ENCODE measurements at regions not wholly inside any gene's neighbourhood (a gene's known extent, or its start where the extent isn't known, plus 50 kb on each side); places are given as distances from the start of the nearest gene placed in this dataset.

GRCh38 chr1:214928574-214928973, 154.0 kb upstream of the KCNK2 start:
- no peak for DNase-seq (ENCODE audit: low read depth in 2 of 2)

DNA sequence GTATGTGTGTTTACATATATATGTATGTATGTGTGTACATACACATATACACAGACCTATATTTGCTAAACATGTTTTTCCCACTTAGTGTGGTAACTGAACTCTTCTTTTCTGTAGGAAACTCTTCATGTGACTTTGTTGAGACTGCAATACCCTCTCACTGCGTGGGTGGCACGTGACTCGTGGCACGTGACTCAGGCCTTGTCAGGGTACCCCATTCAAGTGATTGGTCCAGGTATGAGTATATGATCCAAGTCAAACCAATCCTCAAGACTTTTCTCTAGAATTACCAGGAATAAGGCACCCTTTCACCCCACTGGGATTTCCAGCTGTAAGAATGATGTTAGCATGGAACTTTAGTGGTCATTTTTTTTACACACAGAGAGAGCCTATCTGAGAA, 149.2 kb upstream of the KCNK2 start:
- DNase-seq (ENCODE audit: low read depth in 2 of 2), result no peak

GRCh38 chr1:214934045-214934444, 148.5 kb upstream of the KCNK2 start:
- no peak for DNase-seq (ENCODE audit: low read depth in 2 of 2)

DNA sequence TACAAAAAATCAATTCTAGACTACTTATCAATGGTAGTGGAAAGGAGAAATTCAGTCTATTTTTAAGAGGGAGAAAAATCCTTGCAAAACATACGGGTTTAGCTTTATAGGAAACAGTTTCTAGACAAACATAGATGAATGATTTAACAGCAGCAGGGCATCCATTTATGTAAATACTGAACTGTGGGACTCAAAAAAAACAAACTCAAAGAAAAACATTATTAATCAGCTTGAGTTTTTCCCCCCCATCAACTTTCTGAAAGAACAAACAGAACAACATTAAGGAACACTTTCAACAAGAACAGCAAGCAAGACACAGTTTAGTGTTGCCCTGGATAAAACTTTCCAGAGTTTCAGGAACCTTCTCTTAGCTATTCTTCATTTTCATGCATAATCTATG, 147.3 kb upstream of the KCNK2 start:
- DNase-seq (ENCODE audit: low read depth in 2 of 2), result no peak

- no peak for DNase-seq (ENCODE audit: low read depth in 2 of 2)
These were observed 143.4 kb upstream of the KCNK2 start for GRCh38 chr1:214939180-214939579.

DNA sequence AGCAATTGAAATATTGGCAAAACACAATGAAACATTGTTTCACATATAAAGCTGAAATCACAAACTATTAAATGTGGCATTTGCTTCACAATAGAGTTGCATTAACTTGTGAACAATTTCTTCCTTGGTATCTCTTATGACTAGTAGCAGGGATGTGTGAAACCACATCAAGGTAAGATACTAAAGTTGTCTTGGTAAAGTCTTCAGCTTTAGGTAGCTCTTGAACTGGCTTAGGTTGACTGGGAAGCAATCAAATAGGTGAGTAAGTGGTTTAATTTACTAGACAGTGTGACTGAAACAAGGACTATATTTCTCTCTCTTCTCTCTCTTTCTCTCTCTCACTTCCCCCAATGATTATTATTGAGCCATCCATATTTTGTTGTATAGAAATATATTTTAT, 141.5 kb upstream of the KCNK2 start:
- no peak for DNase-seq (ENCODE audit: low read depth in 2 of 2)

- no peak for DNase-seq (ENCODE audit: low read depth in 2 of 2)
These were observed 139.5 kb upstream of the KCNK2 start for GRCh38 chr1:214943054-214943453.

DNA sequence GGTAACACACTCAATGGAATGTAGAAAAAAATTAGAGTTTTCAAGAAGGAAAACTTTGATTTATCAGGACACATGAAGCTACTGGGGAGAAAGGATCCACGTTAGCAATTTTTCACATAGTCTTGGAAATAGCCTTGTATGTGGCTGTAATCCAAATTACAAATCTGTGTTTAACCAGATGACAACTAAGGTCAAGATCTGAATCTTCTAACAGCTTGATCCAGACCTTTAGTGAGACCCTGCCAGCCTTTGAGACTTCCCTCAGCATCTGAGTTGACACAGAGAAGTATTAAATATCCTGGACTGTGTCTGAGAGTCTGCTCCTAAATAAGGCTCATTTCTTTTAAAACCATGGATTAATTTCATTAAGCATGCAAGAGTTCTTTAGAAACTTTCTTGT, 135.9 kb upstream of the KCNK2 start:
- DNase-seq (ENCODE audit: low read depth in 2 of 2), result no peak

DNA sequence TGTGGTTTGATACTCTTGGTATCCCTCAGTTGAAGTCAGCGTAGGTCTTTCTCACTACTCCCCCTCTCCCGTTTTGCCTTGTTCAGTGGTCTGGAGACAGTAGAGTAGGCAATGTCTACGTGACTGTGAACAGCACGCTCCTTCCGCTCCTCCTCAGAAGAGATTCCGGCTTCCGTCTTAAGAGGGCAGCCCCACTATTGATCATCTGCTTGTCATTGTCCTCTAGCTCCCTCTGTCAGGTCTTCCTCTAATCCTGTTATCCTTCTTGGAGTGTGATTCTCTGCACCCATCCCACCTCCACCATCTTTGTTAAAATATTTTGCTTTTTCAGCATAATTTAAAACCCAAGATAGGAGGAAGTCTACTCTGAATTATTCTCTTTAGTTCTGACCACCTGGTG, 129.9 kb upstream of the KCNK2 start:
- DNase-seq (ENCODE audit: low read depth in 2 of 2), result no peak

DNA sequence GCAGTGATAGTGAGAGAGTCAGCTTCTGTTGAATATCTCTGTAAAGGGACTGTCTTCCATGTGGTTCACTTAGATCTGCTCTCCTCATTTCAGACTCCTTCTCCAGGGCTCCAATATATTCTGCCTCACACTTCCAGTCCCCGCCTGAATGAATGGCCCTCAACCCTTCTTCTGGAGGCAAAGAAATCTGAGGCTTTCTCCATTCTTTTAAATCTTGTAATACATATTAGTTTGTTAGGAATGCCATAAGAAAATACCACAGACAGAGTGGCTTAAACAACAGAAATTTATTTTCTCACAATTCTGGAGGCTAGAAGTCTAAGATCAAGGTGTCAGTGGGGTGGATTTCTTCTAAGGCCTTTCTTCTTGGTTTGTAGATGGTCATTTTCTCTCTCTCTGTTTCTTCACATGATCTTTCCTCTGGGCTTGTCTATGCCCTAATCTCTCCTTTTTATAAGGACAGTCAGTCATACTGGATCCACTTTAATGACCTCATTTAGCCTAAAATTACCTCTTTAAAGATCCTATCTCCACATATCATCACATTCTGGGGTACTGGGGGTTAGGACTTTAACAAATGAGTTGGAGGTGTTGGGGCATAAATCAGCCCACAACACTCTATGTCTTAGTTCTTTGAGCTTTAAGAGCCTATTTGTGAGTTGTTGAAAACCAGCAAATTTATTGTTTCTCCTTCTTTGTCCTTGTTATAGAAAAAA, 128.5 kb upstream of the KCNK2 start:
- DNase-seq (ENCODE audit: low read depth in 2 of 2), result no peak

GRCh38 chr1:214954617-214954949, 128.0 kb upstream of the KCNK2 start:
- no peak for DNase-seq (ENCODE audit: low read depth in 2 of 2)

DNA sequence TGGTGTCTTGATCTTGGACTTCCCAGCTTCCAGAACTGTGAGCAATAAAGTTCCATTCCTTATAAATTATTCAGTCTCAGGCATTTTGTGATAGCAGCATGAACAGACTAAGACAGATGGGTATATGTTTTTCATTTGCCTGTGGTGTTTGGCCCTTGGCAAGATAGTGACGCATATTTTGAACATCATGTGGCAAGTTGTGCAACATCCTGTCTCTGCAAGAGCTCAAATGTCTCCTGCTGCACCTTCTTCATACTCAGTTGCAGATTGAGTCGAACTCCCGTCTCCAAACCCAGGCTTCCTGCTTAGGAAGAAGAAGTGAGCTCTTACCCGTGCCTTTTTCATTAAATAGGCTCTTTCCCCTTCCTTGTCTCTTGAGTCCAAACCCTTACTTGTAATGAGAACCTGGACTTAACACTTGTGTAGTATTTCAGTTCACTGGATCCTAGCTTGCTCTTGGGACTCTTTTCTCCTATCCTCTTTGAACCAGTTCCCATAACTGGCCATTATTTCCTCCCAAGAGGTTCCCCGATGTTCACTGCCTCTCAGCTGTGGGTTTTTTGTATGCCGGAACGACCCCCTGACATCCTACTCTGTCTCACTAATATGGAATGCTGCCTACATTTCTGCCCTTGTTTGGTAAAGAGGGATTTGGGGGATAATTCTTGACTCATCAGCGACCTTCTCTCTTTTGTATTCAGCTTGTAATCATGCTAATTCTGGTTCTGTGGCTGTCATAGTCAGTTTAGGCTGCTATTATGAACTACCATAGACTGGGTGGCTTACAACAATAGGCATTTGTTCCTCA, 125.0 kb upstream of the KCNK2 start:
- peak; percentile 100 for DNase-seq (ENCODE audit: low read depth in 2 of 2)

DNA sequence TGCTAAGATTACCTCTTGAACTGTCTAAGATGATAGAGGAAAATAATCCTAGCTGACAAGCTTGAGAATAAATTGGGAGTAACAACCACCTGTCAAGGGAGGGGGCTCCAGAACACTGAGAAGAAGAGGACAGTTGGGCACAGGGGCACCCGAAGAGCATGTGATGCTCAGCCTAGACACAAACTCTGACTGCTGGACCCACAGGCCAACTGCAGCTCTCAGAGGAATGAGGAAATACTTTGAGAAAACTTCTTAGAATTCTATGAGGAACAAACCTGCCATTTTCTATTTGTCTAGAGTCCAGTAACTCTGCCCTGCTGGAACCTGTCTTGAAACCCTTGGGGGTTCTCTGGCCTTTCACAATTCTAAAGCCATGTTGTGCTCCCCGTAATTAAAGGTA, 124.1 kb upstream of the KCNK2 start:
- no peak for DNase-seq (ENCODE audit: low read depth in 2 of 2)

DNA sequence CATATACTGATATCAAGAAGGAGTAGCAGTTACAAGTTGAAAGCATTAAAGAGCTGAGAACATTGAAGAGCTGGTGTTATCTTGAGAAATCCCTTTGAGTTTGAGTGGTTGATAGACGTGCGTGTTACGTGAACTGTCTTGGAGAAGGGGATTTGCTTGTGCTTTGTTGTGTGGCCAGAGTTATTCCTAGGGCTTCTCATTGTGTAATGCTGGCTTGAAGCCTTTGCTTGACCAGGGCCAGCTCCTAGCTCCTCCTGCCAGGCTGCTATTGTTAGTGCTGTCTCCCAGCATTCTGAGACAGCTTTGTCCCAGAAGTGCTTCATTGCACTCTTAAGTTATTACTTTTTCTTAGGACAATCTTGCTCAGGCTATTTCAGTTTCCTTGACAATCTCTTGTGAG, 116.2 kb upstream of the KCNK2 start:
- DNase-seq (ENCODE audit: low read depth in 2 of 2), result no peak

DNA sequence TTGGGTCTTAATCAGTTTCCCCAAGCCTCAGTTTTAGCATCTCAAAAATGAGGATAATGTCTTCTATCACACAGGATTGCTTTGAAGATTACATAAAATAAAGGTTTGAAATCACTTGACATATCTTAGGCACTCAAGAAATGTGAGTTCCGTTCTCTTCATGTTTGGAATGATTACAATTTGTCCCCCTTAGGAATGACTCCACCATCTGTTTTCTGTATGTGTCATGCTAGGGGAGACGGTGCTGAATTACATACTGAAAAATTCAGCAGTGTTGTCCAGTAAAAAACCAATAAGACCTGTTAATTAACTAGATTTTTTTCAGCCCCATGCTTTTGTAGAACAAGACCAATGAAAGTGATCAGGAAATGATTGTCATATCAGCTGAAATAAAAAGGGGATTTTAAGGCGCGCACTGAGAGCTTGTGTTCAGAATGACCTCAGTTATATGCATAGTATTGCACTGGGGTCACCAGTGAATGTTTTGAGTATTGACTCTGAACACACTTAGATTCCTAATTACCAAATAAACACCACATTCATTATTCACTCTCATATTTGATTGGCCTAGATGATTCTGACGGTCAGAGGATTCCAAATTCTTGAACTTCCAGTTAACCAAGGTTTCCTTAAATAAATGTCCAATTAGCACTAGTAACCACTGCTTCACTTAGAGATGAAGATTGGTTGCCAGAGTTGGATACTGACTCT, 114.5 kb upstream of the KCNK2 start:
- DNase-seq (ENCODE audit: low read depth in 2 of 2), result peak; percentile 69 to 71

- DNase-seq (ENCODE audit: low read depth in 2 of 2), result no peak
These were observed 112.5 kb upstream of the KCNK2 start for GRCh38 chr1:214970016-214970415.

DNA sequence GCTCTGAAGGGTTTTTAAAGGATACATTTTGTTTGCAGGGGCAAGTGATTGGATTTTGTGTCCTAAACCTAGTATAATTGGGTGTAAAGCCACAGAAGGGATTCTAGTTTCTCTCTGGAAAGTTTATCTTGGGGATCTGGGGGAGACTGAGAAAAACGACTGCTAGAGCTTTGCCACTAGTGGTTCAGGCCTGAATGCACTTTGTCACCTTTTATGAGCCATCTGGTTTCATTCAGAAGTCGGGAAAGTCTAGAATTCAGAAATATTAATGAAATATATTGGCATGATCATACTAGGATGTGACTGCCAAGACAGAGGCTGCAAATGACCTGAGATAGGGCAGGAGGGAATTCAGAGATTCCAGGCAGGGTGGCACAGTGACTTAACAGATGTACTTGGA, 111.5 kb upstream of the KCNK2 start:
- no peak for DNase-seq (ENCODE audit: low read depth in 2 of 2)

GRCh38 chr1:214974002-214974401, 108.5 kb upstream of the KCNK2 start:
- DNase-seq (ENCODE audit: low read depth in 2 of 2), result no peak

GRCh38 chr1:214976665-214977064, 105.9 kb upstream of the KCNK2 start:
- DNase-seq (ENCODE audit: low read depth in 2 of 2), result no peak

GRCh38 chr1:214977110-214977509, 105.4 kb upstream of the KCNK2 start:
- no peak for DNase-seq (ENCODE audit: low read depth in 2 of 2)

DNA sequence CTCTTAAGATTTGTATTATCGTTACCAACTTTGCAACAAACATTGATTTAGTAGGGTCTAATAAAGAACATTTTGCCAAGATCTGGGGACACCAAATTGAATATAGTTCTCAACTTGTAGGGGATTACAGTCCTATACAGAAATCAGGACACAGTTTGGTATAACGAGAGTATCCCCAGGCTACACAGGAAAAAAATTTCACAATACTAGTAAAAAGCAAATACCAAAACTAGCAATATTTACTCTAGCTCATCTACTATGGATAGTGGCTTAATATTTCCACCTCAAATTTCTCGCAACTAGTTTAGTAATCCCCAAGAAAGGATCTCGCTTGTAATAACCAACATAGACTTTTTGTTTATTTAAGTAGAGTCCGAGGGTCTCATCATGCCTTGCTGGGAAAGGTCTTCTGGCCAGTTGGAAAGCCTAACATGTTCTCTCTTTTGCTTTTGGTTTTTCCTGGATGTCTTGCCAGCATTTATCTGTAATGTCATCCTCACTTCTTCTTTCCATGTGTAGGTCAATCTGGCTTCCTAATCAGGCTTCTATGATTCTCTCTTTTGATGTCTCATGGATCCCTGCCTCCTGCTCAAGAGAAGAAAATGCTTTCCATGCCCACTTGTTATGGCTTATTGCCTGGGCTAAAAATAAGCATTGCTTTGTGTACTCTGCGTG, 104.7 kb upstream of the KCNK2 start:
- DNase-seq (ENCODE audit: low read depth in 2 of 2), result no peak

- no peak for DNase-seq (ENCODE audit: low read depth in 2 of 2)
These were observed 103.3 kb upstream of the KCNK2 start for GRCh38 chr1:214979191-214979590.
